HL-60 (cell line): ENCODE measurements at regions not wholly inside any gene's neighbourhood (a gene's known extent, or its start where the extent isn't known, plus 50 kb on each side); places are given as distances from the start of the nearest gene placed in this dataset.

ENCODE experiments used
- DNase-seq, 2 experiments: peaks; one replicate each; pipeline ENCODE4 v3.0.0-alpha.2; 2010 to 2020; ENCODE audit warnings: low read depth in 1 of 2, low spot score in 1 of 2
- H3K27ac ChIP-seq: fragments of 250-450 bp; sonication (Bioruptor Pico); replicated peaks from 2 replicates; pipeline ENCODE4 v1.5.1; 2020; ENCODE audit warnings: mild to moderate bottlenecking, moderate library complexity
- H3K27me3 ChIP-seq: fragments of 250-450 bp; sonication (Bioruptor Pico); 2 replicates; pipeline ENCODE4 v1.5.1; 2021; ENCODE audit warnings: mild to moderate bottlenecking, moderate library complexity; ENCODE audit not compliant: insufficient read depth, poor library complexity, severe bottlenecking
- H3K4me3 ChIP-seq: replicated peaks from 2 replicates; pipeline ENCODE4 v1.5.1; 2011; ENCODE audit warnings: mild to moderate bottlenecking, control low read depth, low read length; ENCODE audit not compliant: insufficient read depth
- CTCF ChIP-seq: IDR thresholded peaks from one replicate; pipeline ENCODE4 v1.5.1; 2011; ENCODE audit warnings: low read length, control low read depth, inconsistent platforms; ENCODE audit not compliant: insufficient read depth
- GABPA ChIP-seq: IDR thresholded peaks from 2 replicates; pipeline ENCODE4 v1.6.1; 2012; ENCODE audit warnings: low read depth
- POLR2AphosphoS5 ChIP-seq: IDR thresholded peaks from 2 replicates; pipeline ENCODE4 v1.6.1; 2012; ENCODE audit warnings: low read depth
- REST ChIP-seq: IDR thresholded peaks from 2 replicates; pipeline ENCODE4 v1.6.1; 2012; ENCODE audit warnings: low read depth; ENCODE audit not compliant: insufficient replicate concordance
- SPI1 ChIP-seq: IDR thresholded peaks from 2 replicates; pipeline ENCODE4 v1.6.1; 2012; ENCODE audit warnings: low read depth, mild to moderate bottlenecking, borderline replicate concordance

GRCh38 chr12:114241973-114242434, 163.9 kb downstream of the TBX5 start:
- Histone ChIP-seq H3K4me3 (no peak overlapping the region), H3K27ac (no peak overlapping the region), H3K27me3 (no peaks in the 10 kb centered on the region)
- DNase-seq: no peak
- TF ChIP-seq GABPA (no peak), POLR2AphosphoS5 (no peak), SPI1 (no peak), REST (no peak), CTCF (no peak)

- Histone ChIP-seq H3K4me3 (no peak overlapping the region), H3K27me3 (no peaks in the 10 kb centered on the region), H3K27ac (no peak overlapping the region)
- no peak for DNase-seq
- TF ChIP-seq POLR2AphosphoS5: no peak
- no peak for TF ChIP-seq CTCF
- TF ChIP-seq GABPA: no peak
- TF ChIP-seq SPI1: no peak
- TF ChIP-seq REST: no peak
These were observed 165.7 kb downstream of the TBX5 start for GRCh38 chr12:114240288-114240687.

GRCh38 chr12:114238808-114239207, 167.1 kb downstream of the TBX5 start:
- no peak for TF ChIP-seq GABPA
- no peak for TF ChIP-seq POLR2AphosphoS5
- TF ChIP-seq REST: no peak
- TF ChIP-seq SPI1: no peak
- TF ChIP-seq CTCF: no peak
- Histone ChIP-seq H3K27me3 (no peaks in the 10 kb centered on the region), H3K4me3 (no peak overlapping the region), H3K27ac (no peak overlapping the region)
- DNase-seq: no peak
